Stromal cell of bone marrow (primary cell): ENCODE measurements at regions not wholly inside any gene's neighbourhood (a gene's known extent, or its start where the extent isn't known, plus 50 kb on each side); places are given as distances from the start of the nearest gene placed in this dataset.
"Not testable (repeated sequence)": the region's sequence is repeated elsewhere in the genome, so short reads cannot be mapped to it uniquely, and the experiment has no call there.

Source experiments
- DNase-seq: peaks from one replicate; pipeline ENCODE4 v3.0.0-alpha.2; 2012; ENCODE audit warnings: low read depth

- no peak for DNase-seq
Observed at GRCh38 chr20:22848364-22848763, 186.7 kb upstream of the SSTR4 start.

GRCh38 chr20:22851679-22852346, 183.3 kb upstream of the SSTR4 start:
- DNase-seq, result not testable (repeated sequence)

GRCh38 chr20:22861231-22861980, 173.7 kb upstream of the SSTR4 start:
- no peak for DNase-seq

- DNase-seq, result no peak
Observed at GRCh38 chr20:22861990-22862389, 173.1 kb upstream of the SSTR4 start.

GRCh38 chr20:22862671-22863230, 172.4 kb upstream of the SSTR4 start:
- DNase-seq, result no peak

- no peak for DNase-seq
Observed at GRCh38 chr20:22863826-22864225, 171.3 kb upstream of the SSTR4 start.

DNA sequence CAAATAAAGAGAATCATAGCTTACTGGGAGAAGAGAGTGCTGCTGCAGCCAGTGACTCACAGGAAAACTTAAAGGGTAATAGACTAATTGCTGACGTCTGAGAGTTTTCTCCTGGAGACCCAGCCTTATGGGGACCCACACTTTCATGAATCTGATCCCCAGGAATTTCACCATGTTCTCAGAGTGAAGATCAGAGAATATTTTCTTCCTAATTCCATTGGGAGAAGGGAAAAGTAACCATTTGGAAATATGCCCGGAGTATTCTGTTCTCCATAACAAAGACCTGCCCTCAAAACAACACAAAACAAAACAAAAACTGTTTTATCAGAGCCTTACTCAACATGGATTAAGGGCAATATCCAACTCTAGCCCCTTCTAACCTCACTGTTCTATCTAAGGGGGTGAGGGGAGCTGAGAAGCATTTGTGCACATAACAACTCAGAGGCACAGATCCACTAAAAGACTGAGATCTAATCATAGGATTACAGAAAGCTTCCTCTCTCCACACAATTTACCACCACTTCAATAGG, 168.2 kb upstream of the SSTR4 start:
- no peak for DNase-seq

DNA sequence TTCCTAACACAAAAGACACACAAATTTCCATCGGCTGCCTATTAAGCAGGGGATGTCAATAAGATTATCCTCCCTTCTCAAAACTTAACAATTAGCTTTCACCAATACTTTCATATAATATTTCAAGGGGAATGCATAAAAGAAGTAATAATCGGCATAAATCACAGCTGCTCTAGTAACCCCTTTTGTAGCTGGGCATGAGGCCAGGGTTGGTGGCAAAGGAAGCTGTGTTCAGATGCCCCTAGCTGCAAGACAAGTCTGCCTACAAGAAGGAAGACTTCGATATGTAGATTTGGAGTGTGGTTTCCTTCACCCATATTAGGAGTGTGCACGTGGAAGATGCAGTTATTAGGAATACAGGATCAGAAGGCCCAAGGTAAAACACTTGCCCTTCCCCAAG, 156.9 kb upstream of the SSTR4 start:
- no peak for DNase-seq

GRCh38 chr20:22880277-22880676, 154.8 kb upstream of the SSTR4 start:
- DNase-seq, result no peak

DNA sequence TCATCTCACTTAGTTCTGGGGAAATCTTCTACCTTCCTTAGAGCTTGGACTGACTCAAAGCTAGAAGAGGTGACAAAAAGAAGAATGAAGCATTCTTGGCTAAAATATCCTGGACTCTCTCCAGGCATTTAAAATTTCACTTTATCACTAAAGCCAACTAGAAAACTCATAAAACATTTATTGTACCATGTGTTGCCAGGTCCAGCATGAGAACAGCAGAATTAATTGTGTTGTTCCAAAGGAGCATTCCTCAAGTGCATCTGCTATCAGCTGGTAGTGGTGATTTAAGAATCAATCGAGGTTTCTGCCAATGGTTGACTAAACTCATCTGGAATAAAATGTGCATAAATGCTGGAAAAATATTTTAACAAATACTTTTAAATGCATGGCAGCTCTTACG, 147.3 kb upstream of the SSTR4 start:
- no peak for DNase-seq

GRCh38 chr20:22890594-22891300, 144.4 kb upstream of the SSTR4 start:
- no peak for DNase-seq

GRCh38 chr20:22901164-22901563, 133.9 kb upstream of the SSTR4 start:
- no peak for DNase-seq

- no peak for DNase-seq
Observed at GRCh38 chr20:22901921-22902320, 133.2 kb upstream of the SSTR4 start.

- DNase-seq, result no peak
Observed at GRCh38 chr20:22904386-22904785, 130.7 kb upstream of the SSTR4 start.

GRCh38 chr20:22904905-22905304, 130.2 kb upstream of the SSTR4 start:
- DNase-seq, result no peak

GRCh38 chr20:22905658-22906057, 129.5 kb upstream of the SSTR4 start:
- peak; percentile 80 for DNase-seq

GRCh38 chr20:22908437-22908836, 126.7 kb upstream of the SSTR4 start:
- no peak for DNase-seq

GRCh38 chr20:22908944-22909343, 126.2 kb upstream of the SSTR4 start:
- no peak for DNase-seq

DNA sequence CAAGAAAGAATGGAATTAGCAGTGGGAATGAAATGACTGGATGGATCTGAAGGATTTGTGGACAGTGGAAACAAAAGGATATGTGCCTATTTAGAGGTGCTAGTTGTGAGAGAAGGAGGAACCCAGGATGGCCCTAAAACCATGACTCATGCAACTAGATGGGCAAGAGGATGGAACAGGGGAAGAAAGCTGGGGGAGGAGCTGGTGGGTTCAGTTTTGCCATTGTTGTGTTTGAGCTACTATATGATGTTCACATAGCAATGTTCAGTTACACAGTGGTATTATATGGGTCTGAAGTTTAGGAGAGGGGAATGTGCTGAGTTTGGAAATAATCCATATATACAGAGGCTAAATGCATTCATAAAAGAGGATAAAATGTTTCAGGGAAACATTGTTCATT, 125.7 kb upstream of the SSTR4 start:
- no peak for DNase-seq

GRCh38 chr20:22910287-22910852, 124.7 kb upstream of the SSTR4 start:
- no peak for DNase-seq

GRCh38 chr20:22914291-22914690, 120.8 kb upstream of the SSTR4 start:
- DNase-seq, result no peak

GRCh38 chr20:22915512-22915911, 119.6 kb upstream of the SSTR4 start:
- no peak for DNase-seq
